Retinal pigment epithelial cell (primary cell): ENCODE measurements at regions not wholly inside any gene's neighbourhood (a gene's known extent, or its start where the extent isn't known, plus 50 kb on each side); places are given as distances from the start of the nearest gene placed in this dataset.

Experiments
- DNase-seq: peaks from one replicate; pipeline ENCODE4 v3.0.0-alpha.2; 2010; ENCODE audit warnings: low read depth
- H3K4me3 ChIP-seq: 2 replicates; pipeline ENCODE4 v1.5.1; 2011; ENCODE audit warnings: mild to moderate bottlenecking, low read length, control low read depth, moderate library complexity
- TF ChIP-seq, protein P1 (sequence below): conservative IDR thresholded peaks from 2 replicates; pipeline ENCODE4 v1.5.1; 2011; ENCODE audit warnings: low read depth, low read length, control low read depth, inconsistent platforms

DNA sequence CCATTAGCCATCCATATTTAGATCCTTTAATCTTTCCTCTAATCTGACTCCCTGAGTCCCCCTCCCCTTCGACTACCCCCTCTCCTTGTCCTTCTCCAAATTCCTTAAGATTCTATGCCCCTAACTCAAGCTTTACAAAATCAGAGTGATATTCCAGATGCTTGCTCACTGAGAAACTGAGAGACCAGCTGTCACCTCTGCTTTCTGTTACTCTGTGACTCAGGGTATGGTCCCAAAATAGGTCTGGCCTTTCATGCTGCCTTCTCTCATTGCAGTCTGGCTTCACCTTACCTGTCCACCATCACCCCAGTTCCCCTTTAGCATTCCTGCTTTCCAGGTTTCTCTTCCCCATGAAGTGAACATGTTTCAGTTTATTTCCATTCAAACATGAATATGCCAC lies 383.3 kb upstream of the SLC30A5 start:
- DNase-seq, result no peak
- TF ChIP-seq, protein P1, sequence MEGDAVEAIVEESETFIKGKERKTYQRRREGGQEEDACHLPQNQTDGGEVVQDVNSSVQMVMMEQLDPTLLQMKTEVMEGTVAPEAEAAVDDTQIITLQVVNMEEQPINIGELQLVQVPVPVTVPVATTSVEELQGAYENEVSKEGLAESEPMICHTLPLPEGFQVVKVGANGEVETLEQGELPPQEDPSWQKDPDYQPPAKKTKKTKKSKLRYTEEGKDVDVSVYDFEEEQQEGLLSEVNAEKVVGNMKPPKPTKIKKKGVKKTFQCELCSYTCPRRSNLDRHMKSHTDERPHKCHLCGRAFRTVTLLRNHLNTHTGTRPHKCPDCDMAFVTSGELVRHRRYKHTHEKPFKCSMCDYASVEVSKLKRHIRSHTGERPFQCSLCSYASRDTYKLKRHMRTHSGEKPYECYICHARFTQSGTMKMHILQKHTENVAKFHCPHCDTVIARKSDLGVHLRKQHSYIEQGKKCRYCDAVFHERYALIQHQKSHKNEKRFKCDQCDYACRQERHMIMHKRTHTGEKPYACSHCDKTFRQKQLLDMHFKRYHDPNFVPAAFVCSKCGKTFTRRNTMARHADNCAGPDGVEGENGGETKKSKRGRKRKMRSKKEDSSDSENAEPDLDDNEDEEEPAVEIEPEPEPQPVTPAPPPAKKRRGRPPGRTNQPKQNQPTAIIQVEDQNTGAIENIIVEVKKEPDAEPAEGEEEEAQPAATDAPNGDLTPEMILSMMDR, result no peak
- H3K4me3 ChIP-seq, result no peak overlapping the region

- TF ChIP-seq, protein P1, result no peak
- DNase-seq, result no peak
- H3K4me3 ChIP-seq, result no peak overlapping the region
Measured at GRCh38 chr5:68711293-68712200, 382.3 kb upstream of the SLC30A5 start.

DNA sequence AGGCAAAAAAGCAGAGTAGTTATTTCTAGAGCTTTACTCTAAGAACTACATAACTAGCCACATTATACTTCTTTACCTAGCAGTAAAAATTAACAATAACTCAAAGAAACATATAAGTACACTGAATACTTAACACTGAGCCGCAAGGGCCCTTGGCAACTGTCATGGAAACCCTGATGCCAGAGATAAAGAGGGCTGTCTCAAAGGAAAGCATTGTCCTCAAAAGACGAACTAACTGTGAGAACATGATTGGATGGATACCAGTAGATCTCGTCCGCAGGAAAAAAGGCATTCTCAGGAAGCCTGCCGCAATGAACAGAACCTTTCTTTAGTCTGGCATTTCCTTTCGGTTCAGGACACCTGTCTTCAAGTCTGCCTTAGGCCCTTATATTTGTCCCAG lies 379.0 kb upstream of the SLC30A5 start:
- DNase-seq, result no peak
- TF ChIP-seq, protein P1, result no peak
- no peak overlapping the region for H3K4me3 ChIP-seq

GRCh38 chr5:68720884-68721610 lies 372.8 kb upstream of the SLC30A5 start:
- no peak for DNase-seq
- TF ChIP-seq, protein P1, result no peak
- no peak overlapping the region for H3K4me3 ChIP-seq

GRCh38 chr5:68722357-68722756 lies 371.5 kb upstream of the SLC30A5 start:
- H3K4me3 ChIP-seq, result no peak overlapping the region
- no peak for DNase-seq
- TF ChIP-seq, protein P1, result no peak

DNA sequence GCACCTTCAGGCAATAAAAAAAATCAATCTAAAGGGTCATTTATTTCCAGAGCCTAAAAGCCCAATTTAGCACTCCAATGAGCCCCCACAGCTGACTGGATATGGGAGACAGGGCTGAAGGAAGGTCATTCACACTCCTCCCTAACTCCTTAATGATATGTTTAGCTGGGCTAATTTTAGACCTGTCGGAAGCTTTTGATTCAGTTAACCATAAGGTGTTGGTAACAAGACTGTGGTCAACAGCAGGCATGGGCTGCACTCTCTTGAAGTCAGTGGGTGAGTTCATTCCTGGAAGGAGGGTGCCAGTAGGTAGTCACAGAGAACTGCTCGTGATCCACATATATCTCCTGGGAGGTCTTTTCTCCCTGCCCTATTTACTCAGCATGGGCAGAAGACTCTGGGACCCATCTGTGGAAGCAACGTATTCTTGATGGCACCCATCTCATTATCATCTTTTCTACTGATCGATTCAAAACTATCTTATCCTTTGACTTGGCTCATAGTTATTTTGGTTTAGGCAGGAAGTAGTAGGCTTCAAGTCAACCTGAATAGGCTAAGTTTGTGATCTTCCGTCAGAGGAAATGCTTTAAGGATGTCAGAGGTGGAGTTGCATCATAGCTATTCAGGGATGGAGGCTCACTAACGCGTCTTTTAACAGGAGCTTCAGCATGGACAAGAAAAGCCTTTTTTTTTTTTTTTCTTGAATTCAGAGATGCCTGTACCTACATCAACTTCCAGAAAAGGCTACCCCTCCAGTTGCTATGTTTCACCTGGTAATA lies 367.7 kb upstream of the SLC30A5 start:
- DNase-seq, result no peak
- TF ChIP-seq, protein P1, result no peak
- H3K4me3 ChIP-seq, result no peak overlapping the region
